GM10266 (cell line): ENCODE measurements at regions not wholly inside any gene's neighbourhood (a gene's known extent, or its start where the extent isn't known, plus 50 kb on each side); places are given as distances from the start of the nearest gene placed in this dataset.

Experiments used
- DNase-seq: peaks from one replicate; pipeline ENCODE4 v3.0.0; 2012; ENCODE audit errors: extremely low spot score
- CTCF ChIP-seq: IDR thresholded peaks from 2 replicates; pipeline ENCODE4 v1.5.1; 2012; ENCODE audit warnings: mild to moderate bottlenecking, low read depth; ENCODE audit not compliant: control insufficient read depth, insufficient read depth; ENCODE audit errors: missing control alignments

- TF ChIP-seq CTCF, result no peak
- DNase-seq, result no peak
These were observed 123.3 kb upstream of the THY1 start for GRCh38 chr11:119545978-119546915.

GRCh38 chr11:119540370-119541125, 117.6 kb upstream of the THY1 start:
- no peak for TF ChIP-seq CTCF
- DNase-seq, result no peak

- no peak for TF ChIP-seq CTCF
- DNase-seq, result no peak
These were observed 116.6 kb upstream of the THY1 start for GRCh38 chr11:119539583-119539982.

GRCh38 chr11:119538753-119539152, 115.8 kb upstream of the THY1 start:
- no peak for DNase-seq
- TF ChIP-seq CTCF, result no peak

- no peak for DNase-seq
These were observed 114.6 kb upstream of the THY1 start for GRCh38 chr11:119537306-119538253.

GRCh38 chr11:119536801-119537200, 113.8 kb upstream of the THY1 start:
- no peak for TF ChIP-seq CTCF
- no peak for DNase-seq

More at GRCh38 chr11:119537306-119538253, 114.6 kb upstream of the THY1 start:
- no peak for TF ChIP-seq CTCF
